GM18861 (cell line): ENCODE measurements at regions not wholly inside any gene's neighbourhood (a gene's known extent, or its start where the extent isn't known, plus 50 kb on each side); places are given as distances from the start of the nearest gene placed in this dataset.
A peak's percentile ranks its signal among the peaks of the same experiment; 100 is the strongest.

Source experiments
- ATAC-seq: cut with Tn5 transposase; IDR thresholded peaks from one replicate; pipeline ENCODE4 v1.9.1; 2021; ENCODE audit not compliant: unreplicated experiment

GRCh38 chr3:18127859-18128681 lies 297.1 kb downstream of the SATB1 start:
- no peak for ATAC-seq

GRCh38 chr3:18127174-18127858 lies 297.8 kb downstream of the SATB1 start:
- ATAC-seq: peak; percentile 98

- no peak for ATAC-seq
Measured at GRCh38 chr3:18126772-18127171, 298.4 kb downstream of the SATB1 start.

- ATAC-seq: no peak
Measured at GRCh38 chr3:18124501-18124900, 300.6 kb downstream of the SATB1 start.

- ATAC-seq: no peak
Measured at GRCh38 chr3:18122264-18122663, 302.9 kb downstream of the SATB1 start.

GRCh38 chr3:18121020-18121419 lies 304.1 kb downstream of the SATB1 start:
- ATAC-seq: no peak

GRCh38 chr3:18119866-18120265 lies 305.3 kb downstream of the SATB1 start:
- ATAC-seq: no peak

GRCh38 chr3:18114894-18115293 lies 310.2 kb downstream of the SATB1 start:
- no peak for ATAC-seq

GRCh38 chr3:18113417-18113816 lies 311.7 kb downstream of the SATB1 start:
- ATAC-seq: no peak

GRCh38 chr3:18112674-18113375 lies 312.3 kb downstream of the SATB1 start:
- ATAC-seq: no peak

GRCh38 chr3:18111796-18112232 lies 313.3 kb downstream of the SATB1 start:
- peak; percentile 93 for ATAC-seq

GRCh38 chr3:18103591-18103990 lies 321.5 kb downstream of the SATB1 start:
- ATAC-seq: no peak

GRCh38 chr3:18100121-18100520 lies 325.0 kb downstream of the SATB1 start:
- no peak for ATAC-seq

GRCh38 chr3:18099611-18100010 lies 325.5 kb downstream of the SATB1 start:
- no peak for ATAC-seq

- no peak for ATAC-seq
Measured at GRCh38 chr3:18098960-18099587, 326.1 kb downstream of the SATB1 start.

GRCh38 chr3:18097989-18098388 lies 327.1 kb downstream of the SATB1 start:
- no peak for ATAC-seq

- no peak for ATAC-seq
Measured at GRCh38 chr3:18097473-18097872, 327.7 kb downstream of the SATB1 start.

- no peak for ATAC-seq
Measured at GRCh38 chr3:18092726-18093125, 332.4 kb downstream of the SATB1 start.

GRCh38 chr3:18090377-18090776 lies 334.8 kb downstream of the SATB1 start:
- no peak for ATAC-seq

- no peak for ATAC-seq
Measured at GRCh38 chr3:18087988-18088387, 337.2 kb downstream of the SATB1 start.

GRCh38 chr3:18086760-18087159 lies 338.4 kb downstream of the SATB1 start:
- ATAC-seq: no peak
